Suppressor macrophage (primary cell): ENCODE measurements at regions not wholly inside any gene's neighbourhood (a gene's known extent, or its start where the extent isn't known, plus 50 kb on each side); places are given as distances from the start of the nearest gene placed in this dataset.
"Not testable (repeated sequence)": the region's sequence is repeated elsewhere in the genome, so short reads cannot be mapped to it uniquely, and the experiment has no call there.

ENCODE experiments used
- DNase-seq, 4 experiments: peaks; one replicate each; pipeline ENCODE4 v3.0.0-alpha.2; 2020 to 2022

GRCh38 chr1:182331387-182331786 is 60.2 kb downstream of the GLUL start:
- DNase-seq = no peak

- DNase-seq = no peak
Measured at GRCh38 chr1:182330303-182330702, 61.3 kb downstream of the GLUL start.

- DNase-seq = no peak
Measured at GRCh38 chr1:182329471-182329870, 62.1 kb downstream of the GLUL start.

- DNase-seq = no peak
Measured at GRCh38 chr1:182328591-182328990, 63.0 kb downstream of the GLUL start.

- no peak for DNase-seq
Measured at GRCh38 chr1:182325339-182325738, 66.3 kb downstream of the GLUL start.

- not testable (repeated sequence) for DNase-seq
Measured at GRCh38 chr1:182321532-182321931, 70.1 kb downstream of the GLUL start.

- DNase-seq = peak in 2 of 4 experiments; percentile 28 to 52
Measured at GRCh38 chr1:182317611-182318161, 73.9 kb downstream of the GLUL start.

- not testable (repeated sequence) for DNase-seq
Measured at GRCh38 chr1:182316454-182316853, 75.1 kb downstream of the GLUL start.

- peak in 2 of 4 experiments; percentile 11 to 19 for DNase-seq
Measured at GRCh38 chr1:182315167-182315556, 76.4 kb downstream of the GLUL start.

- DNase-seq = no peak
Measured at GRCh38 chr1:182309631-182310351, 81.8 kb downstream of the GLUL start.

GRCh38 chr1:182308826-182309225 is 82.8 kb downstream of the GLUL start:
- no peak for DNase-seq

- DNase-seq = not testable (repeated sequence)
Measured at GRCh38 chr1:182307486-182307885, 84.1 kb downstream of the GLUL start.

GRCh38 chr1:182305861-182306260 is 85.7 kb downstream of the GLUL start:
- DNase-seq = no peak

- no peak for DNase-seq
Measured at GRCh38 chr1:182304627-182305026, 87.0 kb downstream of the GLUL start.

- peak in 1 of 4 experiments; percentile 28 for DNase-seq
Measured at GRCh38 chr1:182304218-182304617, 87.4 kb downstream of the GLUL start.

GRCh38 chr1:182303778-182304177 is 87.8 kb downstream of the GLUL start:
- DNase-seq = peak in 2 of 4 experiments; percentile 49 to 66

GRCh38 chr1:182301467-182302198 is 90.0 kb downstream of the GLUL start:
- DNase-seq = peak in 3 of 4 experiments; percentile 38 to 40 (median 39)

GRCh38 chr1:182301026-182301436 is 90.6 kb downstream of the GLUL start:
- DNase-seq = no peak

GRCh38 chr1:182299728-182300616 is 91.6 kb downstream of the GLUL start:
- DNase-seq = peak; percentile 74 to 86 (median 82)

- DNase-seq = not testable (repeated sequence)
Measured at GRCh38 chr1:182299054-182299727, 92.4 kb downstream of the GLUL start.

GRCh38 chr1:182297335-182297734 is 94.3 kb downstream of the GLUL start:
- DNase-seq = no peak

- no peak for DNase-seq
Measured at GRCh38 chr1:182295697-182296096, 95.9 kb downstream of the GLUL start.
